PFSK-1 (cell line): ENCODE measurements at regions not wholly inside any gene's neighbourhood (a gene's known extent, or its start where the extent isn't known, plus 50 kb on each side); places are given as distances from the start of the nearest gene placed in this dataset.

Experiments used
- FOXP2 ChIP-seq: optimal IDR thresholded peaks from 2 replicates; pipeline ENCODE3; 2011; ENCODE audit warnings: borderline replicate concordance, control low read depth, inconsistent platforms; ENCODE audit not compliant: insufficient read depth; ENCODE audit errors: extremely low read length, extremely low read depth
- POLR2AphosphoS5 ChIP-seq: IDR thresholded peaks from 2 replicates; pipeline ENCODE4 v1.6.1; 2012; ENCODE audit warnings: low read depth, mild to moderate bottlenecking, control low read depth, low read length, moderate library complexity
- REST ChIP-seq, 2 experiments: IDR thresholded peaks; 2 replicates each; pipeline versions ENCODE4 v1.6.1 to v1.8.0; 2011 to 2012; ENCODE audit warnings: low read depth in 2 of 2, low read length in 2 of 2, control low read depth in 1 of 2, inconsistent platforms in 1 of 2, mild to moderate bottlenecking in 1 of 2, moderate library complexity in 1 of 2; ENCODE audit not compliant: insufficient read depth in 1 of 2
- TAF1 ChIP-seq: IDR thresholded peaks from 2 replicates; pipeline ENCODE4 v1.6.1; 2012; ENCODE audit warnings: low read length, control low read depth, borderline replicate concordance; ENCODE audit not compliant: insufficient read depth

- TF ChIP-seq POLR2AphosphoS5 (no peak), TAF1 (no peak), FOXP2 (no peak), REST (IDR thresholded peaks at IDR 0.05; ENCODE audit: insufficient read depth in 1 of 2, low read depth in 2 of 2, low read length in 2 of 2) (no peak)
Measured at GRCh38 chr4:36904823-36905222, 339.7 kb upstream of the NWD2 start.
